GM21576 (cell line): ENCODE measurements at regions not wholly inside any gene's neighbourhood (a gene's known extent, or its start where the extent isn't known, plus 50 kb on each side); places are given as distances from the start of the nearest gene placed in this dataset.
"Not testable (repeated sequence)": the region's sequence is repeated elsewhere in the genome, so short reads cannot be mapped to it uniquely, and the experiment has no call there.

Experiments used
- ATAC-seq: cut with Tn5 transposase; IDR thresholded peaks from one replicate; pipeline ENCODE4 v1.9.1; 2021; ENCODE audit warnings: mild to moderate bottlenecking, moderate library complexity; ENCODE audit not compliant: unreplicated experiment

DNA sequence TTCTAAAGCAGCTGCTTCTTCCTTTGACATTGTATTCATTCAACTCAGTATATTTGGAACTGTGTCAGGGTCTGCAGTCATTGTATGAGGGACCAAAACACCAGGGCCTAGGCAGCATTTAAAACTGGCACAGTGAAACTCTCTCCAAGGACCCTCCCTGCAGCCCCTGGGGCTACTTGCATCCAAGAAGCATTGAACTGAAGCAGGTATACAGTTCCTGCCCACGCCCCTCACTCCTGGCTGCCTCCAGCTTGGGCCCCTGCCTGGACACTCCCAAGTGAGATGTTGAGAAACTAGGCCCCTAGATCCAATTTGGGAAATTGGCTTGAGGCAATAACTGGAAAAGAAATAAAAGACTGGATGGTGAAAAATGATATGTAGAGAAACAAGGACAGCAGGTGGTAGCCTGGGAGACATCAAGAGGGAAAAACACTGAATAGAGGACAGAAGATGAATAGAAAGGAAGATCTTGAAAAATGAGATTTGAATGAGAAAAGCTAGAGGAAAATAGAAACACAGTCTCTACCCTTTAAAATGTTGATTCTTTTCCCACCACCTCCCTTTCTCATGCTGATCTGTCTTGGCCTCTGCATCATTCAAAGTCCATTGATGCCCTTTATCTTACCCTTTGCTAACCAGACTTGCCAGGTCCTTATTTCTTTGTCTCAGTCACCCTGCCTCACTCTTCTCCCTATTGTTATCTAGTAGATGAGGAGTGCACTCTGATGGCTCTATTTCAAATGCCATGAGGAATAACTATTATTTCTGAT is 368.8 kb upstream of the CDH8 start:
- ATAC-seq: no peak

DNA sequence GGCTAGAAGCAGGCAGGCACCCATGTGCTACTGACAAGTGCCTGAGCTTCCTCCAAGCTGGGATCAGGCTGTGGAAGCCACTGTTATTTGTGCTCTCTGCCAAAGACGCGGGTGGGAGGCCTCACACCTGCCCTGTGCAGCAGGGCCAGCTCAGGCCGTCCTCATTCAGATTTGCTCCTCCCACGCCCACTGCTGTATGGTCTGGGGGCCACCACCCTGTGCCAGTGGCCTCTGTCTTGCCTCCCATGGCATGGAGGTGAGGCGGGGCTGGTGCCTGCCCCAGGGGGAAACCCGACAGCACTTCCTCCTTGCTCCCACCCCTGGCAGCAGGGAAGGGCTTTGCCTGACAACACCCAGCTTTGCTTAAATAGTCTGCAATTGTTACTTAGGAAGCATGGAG is 356.5 kb upstream of the CDH8 start:
- no peak for ATAC-seq

DNA sequence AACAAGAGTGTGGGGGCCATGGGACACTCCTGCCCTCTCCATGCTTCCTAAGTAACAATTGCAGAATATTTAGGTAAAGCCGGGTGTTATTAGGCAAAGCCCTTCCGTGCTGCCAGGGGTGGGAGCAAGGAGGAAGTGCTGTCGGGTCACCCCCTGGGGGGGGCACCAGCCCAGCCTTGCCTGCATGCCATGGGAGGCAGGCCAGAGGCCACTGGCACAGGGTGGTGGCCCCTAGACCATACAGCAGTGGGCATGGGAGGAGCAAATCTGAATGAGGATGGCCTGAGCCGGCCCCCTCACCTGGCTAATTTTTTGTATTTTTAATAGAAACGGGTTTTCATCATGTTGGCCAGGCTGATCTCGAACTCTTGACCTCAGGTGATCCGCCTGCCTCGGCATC is 355.7 kb upstream of the CDH8 start:
- no peak for ATAC-seq

DNA sequence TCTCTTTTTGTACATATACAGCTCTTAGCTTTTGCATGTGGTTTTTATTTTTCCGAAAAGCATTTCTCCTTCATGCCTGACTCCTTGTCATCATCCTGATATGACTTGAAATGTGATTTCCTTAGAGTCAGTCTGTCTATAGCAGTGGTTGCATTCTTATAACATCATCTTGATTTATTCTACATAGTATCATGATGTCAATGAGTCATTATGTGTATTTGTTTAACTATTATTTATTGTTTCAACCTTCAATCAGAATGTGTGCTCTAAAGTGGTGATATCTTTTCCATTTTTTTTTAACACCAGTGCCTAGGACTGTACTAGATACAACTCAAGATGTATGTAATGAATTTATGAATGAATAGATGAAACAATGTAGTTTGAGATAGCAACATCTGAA is 354.9 kb upstream of the CDH8 start:
- no peak for ATAC-seq

DNA sequence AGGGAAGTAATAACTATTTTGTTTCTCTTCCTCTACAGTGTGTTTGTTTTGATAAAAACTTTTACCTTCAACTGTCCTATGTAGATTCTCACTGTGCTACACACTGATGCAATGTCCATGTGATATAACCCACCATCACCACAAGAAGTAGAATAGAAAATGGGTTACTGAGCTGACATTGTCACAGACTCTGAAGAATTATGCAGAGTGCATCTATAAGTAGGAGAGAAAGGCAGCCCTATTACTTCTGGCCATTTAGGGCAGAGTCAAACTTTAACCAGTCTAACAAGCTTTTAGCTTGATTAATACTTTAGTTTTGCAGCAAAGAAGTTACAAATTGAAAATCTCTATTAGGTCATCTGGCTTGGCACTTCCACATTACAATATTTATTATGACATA is 354.0 kb upstream of the CDH8 start:
- no peak for ATAC-seq

DNA sequence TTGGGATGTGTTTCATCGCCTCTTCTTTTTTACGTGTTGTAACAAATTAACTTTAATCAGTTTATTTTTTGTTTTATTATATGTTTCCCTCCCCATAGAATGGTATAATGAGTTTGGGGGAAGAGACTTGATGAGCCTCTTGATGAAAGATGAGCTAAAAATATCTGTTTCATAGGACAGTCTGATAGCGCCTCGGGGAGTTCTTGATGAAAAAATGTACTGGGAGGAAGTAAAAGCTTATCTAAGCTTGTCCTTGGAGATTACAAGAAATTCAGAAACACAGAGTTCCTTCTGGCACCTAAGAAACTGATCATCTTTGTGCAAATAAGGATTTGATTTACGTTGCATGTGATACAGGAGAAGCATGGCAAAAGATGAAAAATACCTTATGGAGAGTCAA is 350.2 kb upstream of the CDH8 start:
- ATAC-seq: no peak

DNA sequence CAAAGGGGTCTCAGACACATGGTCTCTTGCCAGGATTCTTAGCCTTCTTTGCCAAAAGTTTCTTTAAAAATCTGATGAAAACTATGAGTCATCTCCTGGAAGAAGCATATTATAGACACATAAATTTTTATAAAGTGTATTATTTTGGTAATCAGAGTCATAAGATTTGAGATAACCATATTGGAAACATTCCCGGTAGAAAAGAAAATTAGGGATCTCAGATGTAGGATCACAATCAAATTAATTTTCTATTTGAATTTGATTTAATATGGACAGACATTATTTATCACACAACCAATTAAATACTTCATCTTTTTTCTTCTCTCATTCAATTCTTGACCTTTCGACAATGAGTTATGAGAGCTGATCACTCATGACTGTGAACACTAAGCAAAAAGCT is 347.7 kb upstream of the CDH8 start:
- no peak for ATAC-seq

DNA sequence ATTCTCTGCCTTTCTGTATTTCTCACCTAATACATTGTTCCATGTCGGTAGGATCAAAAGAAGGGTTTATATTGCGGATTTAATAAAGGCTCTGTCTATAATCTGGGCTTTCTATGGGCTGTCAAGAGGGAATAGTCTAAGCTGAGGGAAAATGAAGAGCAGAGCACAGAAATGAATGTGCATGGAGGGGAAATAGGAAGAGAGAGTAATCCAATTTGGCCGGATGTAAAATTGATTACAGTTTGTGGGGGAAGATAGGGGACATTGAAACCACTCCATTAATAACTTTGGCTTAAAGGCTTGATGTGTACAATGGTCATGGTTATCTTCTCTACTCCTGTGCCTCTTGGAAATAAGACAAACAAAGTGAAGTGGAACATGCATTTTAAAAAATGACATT is 334.2 kb upstream of the CDH8 start:
- ATAC-seq: no peak

DNA sequence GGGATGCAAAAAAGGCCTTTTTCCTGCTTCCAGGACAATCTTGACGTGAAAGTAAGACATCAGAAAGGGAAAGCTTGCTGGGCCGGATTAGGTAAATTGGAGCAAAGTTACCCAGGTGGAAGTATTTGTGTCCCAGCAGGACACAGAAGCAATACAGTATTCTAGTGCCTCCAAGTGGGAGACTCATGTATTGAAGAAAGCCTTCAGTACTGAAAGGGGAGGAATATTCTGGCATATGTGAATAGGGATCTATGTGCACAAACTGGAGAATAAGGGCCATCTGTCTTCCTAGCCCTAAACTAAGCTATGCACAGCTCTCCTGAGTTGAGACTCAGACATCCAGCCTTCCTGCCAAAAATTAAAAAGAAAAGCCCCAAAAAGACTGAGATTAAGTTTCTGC is 327.3 kb upstream of the CDH8 start:
- ATAC-seq: no peak

DNA sequence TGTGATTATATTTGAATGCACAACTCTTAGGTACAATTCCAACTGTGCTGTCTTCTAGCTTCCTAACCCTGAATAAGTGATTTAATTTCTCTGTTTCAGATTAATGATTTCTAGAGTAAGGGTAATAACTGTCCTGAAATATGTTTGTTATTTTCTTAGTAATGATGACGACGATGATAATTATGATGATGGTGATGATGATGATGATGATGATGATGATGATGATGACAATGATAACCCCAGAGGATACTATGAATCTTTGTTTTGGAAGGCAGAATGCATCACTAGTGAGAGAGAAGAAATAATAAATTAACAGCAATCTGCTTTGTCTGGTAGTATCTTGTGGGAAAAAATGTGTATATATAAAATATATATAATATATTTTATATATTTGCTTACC is 317.1 kb upstream of the CDH8 start:
- ATAC-seq: no peak

DNA sequence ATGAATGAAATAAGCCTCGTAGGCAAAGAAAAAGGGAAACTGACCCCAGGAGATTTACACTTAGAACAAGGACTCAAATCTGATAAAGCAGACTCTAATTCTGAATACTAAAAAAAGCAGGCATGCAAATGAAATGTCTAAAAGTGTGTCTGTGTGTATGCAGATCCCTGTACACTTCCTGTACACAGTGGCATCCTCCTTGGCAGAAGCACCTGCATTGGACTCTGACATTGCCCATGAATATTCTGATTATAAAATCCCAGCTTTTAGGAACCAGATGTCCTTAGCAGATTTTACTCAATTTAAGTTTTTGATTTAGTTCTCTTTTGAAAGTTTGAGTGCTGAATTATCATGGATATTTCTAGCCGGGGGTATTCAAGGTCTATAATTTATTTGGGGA is 306.0 kb upstream of the CDH8 start:
- no peak for ATAC-seq

DNA sequence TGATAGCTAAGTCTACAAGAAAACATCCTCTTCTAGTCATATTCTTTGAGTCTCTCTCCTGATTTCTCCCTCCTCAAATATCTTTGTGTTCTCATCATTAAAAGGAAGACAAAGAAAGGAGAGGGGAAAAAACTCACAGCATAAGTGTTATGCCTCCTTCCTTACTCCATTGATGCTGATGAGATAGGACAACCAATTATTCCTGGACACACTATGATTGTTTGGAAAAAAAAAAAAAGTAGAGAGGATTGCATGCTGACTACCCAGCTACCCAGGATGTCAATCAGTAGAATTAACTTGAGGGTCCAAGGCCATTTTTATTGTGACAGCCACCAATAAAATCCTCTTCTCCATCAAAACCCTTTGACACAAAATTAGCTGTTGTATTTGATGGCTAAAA is 299.1 kb upstream of the CDH8 start:
- ATAC-seq: no peak

DNA sequence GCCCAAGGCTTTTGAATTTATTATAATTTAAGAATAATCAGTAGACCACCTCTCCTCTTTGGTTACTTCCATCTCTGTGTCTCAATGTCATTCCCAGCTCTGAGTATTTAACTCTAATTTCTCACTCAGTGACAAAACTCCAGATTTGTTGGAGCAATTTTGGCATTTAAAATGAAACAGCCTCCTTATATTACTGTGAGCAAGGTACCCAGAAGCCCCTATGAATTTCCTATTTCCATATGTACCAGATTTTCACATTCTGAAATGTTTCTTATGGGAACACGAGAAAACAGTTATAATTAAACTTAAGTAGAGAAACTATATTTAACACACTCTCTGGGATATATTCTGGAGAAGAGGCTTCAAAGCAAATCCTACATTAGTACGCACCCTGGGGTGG is 285.4 kb upstream of the CDH8 start:
- ATAC-seq: no peak

DNA sequence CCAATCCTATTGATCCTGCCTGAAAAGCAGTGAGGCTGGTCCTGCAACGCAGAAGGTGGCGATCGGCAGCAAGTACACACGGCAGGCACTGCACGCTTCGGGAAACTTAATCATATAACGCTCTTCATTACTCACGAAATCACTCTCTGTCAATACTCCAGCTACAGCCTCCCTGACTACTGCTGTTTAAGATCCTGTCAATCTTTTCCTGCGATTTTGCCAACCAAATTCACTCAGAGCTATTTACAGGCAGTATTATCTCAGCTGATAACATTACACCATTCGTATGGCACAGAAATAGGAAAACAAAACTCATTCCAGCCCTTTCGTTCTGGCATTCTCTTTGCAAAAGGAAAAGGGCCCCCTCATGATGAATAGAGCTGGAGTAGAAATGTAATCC is 262.4 kb upstream of the CDH8 start:
- ATAC-seq: no peak

DNA sequence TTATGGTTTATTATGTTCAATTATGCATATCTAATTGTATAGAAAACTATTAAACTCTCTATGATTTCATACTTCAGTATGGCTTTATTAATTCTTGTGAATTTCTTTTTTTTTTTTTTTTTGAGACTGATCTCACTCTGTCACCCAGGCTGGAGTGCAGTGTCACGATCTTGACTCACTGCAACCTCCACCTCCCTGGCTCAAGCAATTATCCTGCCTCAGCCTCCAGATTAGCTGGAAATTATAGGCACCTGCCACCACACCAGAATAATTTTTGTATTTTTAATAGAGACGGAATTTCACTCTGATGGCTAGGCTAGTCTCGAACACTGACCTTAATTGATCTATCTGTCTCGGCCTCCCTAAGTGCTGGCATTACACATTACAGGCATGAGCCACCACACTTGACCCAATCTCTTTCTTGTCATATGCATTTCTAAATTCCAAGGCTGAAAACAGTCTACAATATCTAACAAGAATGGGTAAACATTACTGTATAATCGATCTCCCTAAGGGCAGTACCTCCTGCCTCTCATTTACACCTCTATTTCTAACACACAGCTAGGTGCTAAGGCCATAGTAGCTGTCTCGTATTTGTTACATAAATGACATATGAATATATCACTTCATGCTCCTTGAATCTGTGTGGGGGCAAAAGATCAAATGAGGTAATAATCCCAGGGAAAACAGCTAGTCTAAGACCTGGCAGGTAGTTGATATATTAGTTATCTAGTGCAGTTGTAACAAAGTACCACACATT is 258.2 kb upstream of the CDH8 start:
- ATAC-seq: no peak

DNA sequence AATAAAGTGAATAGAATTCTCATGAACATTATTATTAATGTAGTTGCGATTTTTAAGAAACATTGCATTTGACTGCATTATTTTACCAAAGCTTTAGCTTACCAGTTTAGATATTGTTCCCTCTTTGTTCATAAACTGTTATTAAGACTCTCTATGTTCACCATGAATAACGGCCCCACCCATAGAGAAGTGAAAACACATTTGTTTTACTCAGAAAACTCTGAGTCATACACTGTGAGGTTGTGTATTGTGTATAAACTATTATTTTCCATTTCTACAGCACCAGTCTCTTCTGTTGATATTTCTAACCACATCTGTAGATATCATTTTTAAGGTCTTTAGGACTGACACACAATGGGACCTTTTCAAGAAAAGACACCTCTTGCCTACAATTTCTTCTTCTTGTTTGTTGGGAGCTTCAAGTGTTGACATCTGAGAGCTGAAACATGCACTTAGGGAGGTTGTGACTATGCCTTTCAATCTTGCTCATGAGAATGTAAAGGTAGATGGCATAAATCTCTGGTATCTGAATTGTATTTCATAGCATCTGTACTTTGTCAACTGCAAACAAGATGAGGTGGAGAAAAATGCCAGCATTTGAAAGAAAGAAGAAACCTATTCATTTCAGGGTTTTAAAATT is 252.9 kb upstream of the CDH8 start:
- ATAC-seq: no peak

DNA sequence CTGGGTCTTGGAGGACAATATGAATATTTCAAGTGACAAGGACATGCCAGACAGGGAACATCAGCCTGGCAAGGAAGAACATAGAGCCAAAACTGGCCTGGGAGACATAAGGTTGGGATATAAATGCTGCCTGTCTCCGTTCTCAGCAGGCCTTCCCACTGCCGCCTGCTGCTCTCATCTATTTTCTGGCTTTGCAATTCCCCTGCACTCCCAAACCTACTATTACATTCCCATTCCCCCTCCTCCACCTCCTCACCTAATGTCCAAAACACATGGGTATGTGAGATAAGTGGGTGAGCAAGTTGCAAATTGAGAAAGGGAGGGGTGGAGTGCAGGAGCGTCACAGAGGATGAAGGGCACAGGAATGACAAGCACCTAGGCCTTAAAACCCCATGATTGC is 244.3 kb upstream of the CDH8 start:
- ATAC-seq: no peak

DNA sequence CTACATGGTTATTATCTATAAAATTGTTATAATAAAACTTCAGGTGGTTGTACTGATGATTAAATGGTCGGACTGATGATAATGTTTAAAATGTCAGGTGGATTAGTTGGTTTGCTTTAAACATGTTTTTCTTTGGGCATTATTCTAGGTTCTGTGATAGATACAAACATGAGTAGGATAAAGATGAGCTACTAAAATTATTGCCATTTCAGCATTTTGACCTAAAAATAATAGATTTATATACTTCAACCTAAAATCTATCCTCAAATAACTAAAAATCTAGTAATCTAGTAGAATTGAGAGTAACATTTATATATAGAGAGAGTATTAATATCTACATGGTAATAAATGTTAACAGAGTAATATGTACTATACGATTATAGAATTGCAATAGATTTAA is 241.7 kb upstream of the CDH8 start:
- ATAC-seq: no peak

DNA sequence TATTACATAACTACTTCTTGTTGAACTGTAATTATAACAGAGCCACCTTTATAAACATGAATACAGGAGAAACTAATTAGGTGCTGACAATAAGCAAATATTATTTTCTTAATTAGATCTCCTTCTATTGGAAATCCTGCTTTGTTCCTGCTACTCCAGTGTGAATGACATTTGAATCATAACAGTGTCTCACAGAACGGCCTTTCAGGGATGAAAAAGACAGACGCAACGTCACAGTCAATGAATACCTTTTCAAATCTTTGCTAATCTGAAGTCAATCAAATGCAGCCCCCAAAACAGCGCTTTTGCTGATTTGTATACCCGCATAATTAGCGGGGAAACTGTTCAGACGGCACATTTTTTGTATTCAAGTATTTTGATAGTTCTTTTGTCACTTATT is 240.4 kb upstream of the CDH8 start:
- ATAC-seq: no peak

DNA sequence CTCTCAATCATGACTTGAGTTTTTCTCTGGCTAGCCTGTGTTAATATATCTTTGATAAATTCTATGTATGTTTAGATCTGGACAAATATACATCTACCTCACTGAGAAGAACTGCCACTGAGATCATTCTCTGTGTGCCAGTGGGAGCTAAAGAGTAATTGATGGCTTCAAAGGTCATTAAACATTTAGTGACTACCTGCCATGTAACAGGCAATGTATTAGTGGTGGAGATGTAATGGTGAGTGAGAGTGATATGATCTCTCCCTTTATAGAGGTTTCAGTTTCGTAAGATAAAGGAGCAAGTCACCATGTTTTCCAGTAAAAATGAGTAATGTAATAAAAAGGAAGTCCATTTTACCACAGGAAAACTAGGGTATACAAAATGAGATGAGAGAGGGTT is 235.8 kb upstream of the CDH8 start:
- ATAC-seq: no peak

DNA sequence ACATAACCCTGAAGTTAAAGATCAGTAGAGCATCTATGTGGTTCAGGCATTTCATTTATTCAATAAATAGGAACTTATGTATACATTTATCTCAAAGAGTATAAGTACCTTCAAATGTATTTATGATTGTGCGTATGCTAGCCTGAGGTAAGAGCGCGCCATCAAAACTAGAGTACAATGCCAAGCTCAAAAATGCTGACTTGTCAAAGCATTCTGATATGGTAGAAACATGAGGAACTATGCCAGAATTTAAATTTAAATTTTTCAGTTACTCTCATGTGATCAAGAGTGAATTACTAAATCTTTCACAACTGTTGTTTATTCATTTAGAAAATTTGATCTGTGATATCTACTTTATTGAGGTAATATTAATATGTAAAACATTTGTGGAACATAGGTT is 225.5 kb upstream of the CDH8 start:
- no peak for ATAC-seq

DNA sequence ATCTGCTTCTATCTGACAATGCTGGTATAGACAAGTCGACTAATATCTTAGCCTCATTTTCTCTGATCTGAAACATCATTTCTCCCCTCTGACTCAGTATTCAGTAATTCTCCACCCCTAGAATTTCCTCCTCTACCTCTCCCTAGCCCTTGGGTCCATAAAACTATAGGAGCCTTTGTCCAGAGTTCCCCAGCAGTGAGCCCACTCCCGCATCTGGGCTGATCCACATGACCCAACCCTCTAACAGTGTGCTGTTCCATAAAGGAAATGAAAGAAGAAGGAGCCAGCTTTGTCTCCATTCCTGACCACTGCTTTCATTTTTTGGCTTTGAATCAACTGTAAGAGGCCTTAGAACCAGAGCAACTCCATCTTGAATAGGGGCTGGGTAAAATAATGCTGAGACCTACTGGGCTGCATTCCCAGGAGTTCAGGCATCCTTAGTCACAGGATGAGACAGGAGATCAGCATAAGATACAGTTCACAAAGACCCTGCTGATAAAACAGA is 222.7 kb upstream of the CDH8 start:
- ATAC-seq: not testable (repeated sequence)
